HG03520 (cell line): ENCODE measurements at regions not wholly inside any gene's neighbourhood (a gene's known extent, or its start where the extent isn't known, plus 50 kb on each side); places are given as distances from the start of the nearest gene placed in this dataset.
"Not testable (repeated sequence)": the region's sequence is repeated elsewhere in the genome, so short reads cannot be mapped to it uniquely, and the experiment has no call there.

Experiments
- ATAC-seq: cut with Tn5 transposase; IDR thresholded peaks from one replicate; pipeline ENCODE4 v1.9.1; 2021; ENCODE audit warnings: mild to moderate bottlenecking, moderate library complexity; ENCODE audit not compliant: unreplicated experiment

GRCh38 chr5:71904852-71905251 lies 185.8 kb downstream of the CARTPT start:
- no peak for ATAC-seq

- no peak for ATAC-seq
These were observed 187.0 kb downstream of the CARTPT start for GRCh38 chr5:71905834-71906711.

GRCh38 chr5:71907001-71907588 lies 188.0 kb downstream of the CARTPT start:
- ATAC-seq: no peak

- no peak for ATAC-seq
These were observed 188.6 kb downstream of the CARTPT start for GRCh38 chr5:71907608-71908145.

GRCh38 chr5:71910741-71911140 lies 191.7 kb downstream of the CARTPT start:
- ATAC-seq: no peak

GRCh38 chr5:71912021-71912420 lies 192.9 kb downstream of the CARTPT start:
- ATAC-seq: no peak

- no peak for ATAC-seq
These were observed 193.0 kb upstream of the MAP1B start for GRCh38 chr5:71914281-71914680.

GRCh38 chr5:71922584-71923106 lies 184.6 kb upstream of the MAP1B start:
- no peak for ATAC-seq

- ATAC-seq: no peak
These were observed 183.5 kb upstream of the MAP1B start for GRCh38 chr5:71923755-71924154.

- no peak for ATAC-seq
These were observed 182.9 kb upstream of the MAP1B start for GRCh38 chr5:71924325-71924724.

GRCh38 chr5:71924980-71925379 lies 182.3 kb upstream of the MAP1B start:
- no peak for ATAC-seq

- no peak for ATAC-seq
These were observed 181.6 kb upstream of the MAP1B start for GRCh38 chr5:71925608-71926091.

- no peak for ATAC-seq
These were observed 178.3 kb upstream of the MAP1B start for GRCh38 chr5:71929003-71929402.

GRCh38 chr5:71930554-71930953 lies 176.7 kb upstream of the MAP1B start:
- ATAC-seq: not testable (repeated sequence)

GRCh38 chr5:71932131-71932654 lies 175.1 kb upstream of the MAP1B start:
- no peak for ATAC-seq

GRCh38 chr5:71932655-71933338 lies 174.5 kb upstream of the MAP1B start:
- ATAC-seq: no peak

GRCh38 chr5:71934322-71934721 lies 173.0 kb upstream of the MAP1B start:
- no peak for ATAC-seq

GRCh38 chr5:71937921-71938698 lies 169.2 kb upstream of the MAP1B start:
- no peak for ATAC-seq

- no peak for ATAC-seq
These were observed 168.4 kb upstream of the MAP1B start for GRCh38 chr5:71938895-71939294.
